GM21367 (cell line): ENCODE measurements at regions not wholly inside any gene's neighbourhood (a gene's known extent, or its start where the extent isn't known, plus 50 kb on each side); places are given as distances from the start of the nearest gene placed in this dataset.
"Not testable (repeated sequence)": the region's sequence is repeated elsewhere in the genome, so short reads cannot be mapped to it uniquely, and the experiment has no call there.

Experiments used
- ATAC-seq: cut with Tn5 transposase; IDR thresholded peaks from one replicate; pipeline ENCODE4 v1.9.1; 2021; ENCODE audit not compliant: unreplicated experiment

DNA sequence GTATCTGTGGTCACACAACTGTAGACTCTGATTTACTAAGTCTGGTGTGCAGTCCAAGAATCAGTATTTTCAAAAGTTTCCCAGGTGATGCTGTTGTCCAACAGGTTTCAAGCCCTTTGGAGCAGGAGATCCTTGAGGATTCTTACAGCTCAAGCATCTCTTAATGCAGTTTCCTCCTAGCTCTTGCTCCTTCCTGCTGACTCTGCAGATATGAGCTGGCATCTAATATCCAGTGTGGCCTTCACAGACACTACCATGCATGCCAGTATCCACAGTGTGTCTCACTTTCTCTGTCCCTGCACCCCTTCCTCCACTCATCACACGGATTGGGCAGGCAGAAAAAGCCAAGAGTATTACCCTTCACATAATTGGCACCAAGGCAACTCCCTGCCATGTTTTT, 182.2 kb upstream of the TNC start:
- no peak for ATAC-seq

DNA sequence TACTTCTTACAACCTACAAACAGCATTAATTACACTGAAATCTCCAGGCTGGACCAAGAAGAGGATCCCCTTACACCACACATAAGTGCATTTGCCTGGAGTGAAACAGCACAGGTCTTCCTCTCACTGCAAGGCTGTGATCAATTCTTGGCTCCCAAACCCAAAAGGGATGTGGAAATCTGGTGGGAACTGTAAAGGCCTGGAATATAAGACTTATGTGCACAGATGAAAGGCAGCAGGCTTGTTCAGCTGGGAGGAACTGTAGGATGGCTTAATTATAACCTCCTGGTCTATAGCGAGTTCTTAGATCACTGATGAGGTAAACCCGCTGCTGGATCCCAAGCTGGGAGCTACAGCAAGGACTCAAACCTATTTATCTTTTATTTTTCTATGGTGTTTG, 182.9 kb upstream of the TNC start:
- no peak for ATAC-seq

DNA sequence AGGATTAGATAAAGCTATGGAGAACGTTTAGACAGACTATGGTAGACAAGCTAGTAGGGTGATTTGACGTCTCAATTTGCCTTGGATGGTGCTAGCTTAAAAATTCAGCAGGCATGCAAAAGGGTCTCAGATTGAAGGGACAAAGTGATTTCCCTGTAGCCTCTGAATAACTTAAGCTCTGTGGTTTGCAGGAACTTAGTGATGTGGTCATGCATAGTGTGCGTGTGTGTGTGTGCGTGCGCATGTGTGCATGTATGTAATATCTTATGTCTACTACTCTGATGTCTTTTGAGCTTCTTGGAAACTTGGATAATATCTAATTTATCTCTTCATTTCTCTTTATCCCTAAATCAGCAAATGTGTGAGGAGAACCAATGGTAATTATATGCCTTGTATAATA, 183.6 kb upstream of the TNC start:
- no peak for ATAC-seq

DNA sequence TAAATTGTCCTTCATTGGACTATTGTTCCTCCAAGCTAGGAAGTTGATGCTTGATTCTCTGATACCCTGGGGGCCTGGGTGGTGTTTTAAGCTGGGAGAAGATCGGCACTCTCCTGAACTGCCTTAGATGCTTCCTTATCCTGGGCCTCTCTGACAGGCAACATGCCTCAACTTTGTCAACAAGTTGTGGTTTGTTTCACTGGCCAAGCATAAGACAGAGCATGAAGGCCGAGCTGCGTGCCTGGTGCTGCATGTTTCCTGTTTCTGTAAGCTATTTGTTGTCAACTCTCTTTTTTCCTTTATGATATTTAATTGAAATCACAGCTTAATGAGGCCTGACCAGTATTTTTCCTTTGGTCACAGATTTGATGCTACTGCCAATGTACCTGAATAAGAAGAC, 187.6 kb upstream of the TNC start:
- ATAC-seq = no peak

DNA sequence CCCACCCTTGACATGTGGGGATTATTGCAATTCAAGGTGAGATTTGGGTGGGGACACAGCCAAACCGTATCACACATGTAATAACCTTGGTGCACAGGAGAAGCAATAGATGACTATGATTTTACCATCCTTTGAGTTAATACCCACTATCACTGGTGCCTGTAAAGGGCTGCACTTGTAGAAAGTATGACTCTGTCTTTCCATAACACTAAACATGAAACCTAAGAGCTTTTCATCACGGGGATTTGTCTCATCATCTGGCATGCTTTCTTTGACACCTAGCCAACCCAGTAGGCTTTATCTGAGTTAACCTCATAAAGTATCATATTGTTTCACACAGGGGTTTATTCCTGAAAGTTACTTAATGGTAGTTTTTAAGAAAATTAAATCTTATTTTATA, 188.9 kb upstream of the TNC start:
- ATAC-seq = no peak

DNA sequence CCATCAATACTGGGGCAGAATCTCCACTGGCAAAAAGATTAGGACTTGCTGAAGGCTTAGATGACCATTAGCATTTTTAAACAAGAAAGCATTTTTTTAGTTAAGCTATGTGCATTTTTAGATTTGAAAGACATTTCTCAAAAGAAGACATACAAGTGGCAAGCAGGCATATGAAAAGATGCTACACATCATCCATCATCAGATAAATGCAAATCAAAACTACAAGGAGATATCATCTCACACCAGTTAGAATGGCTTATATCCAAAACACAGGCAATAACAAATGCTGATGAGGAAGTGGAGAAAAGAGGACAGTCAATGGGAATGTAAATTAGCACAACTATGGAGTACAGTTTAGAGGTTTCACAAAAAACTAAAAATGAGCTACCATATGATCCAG, 195.6 kb upstream of the TNC start:
- no peak for ATAC-seq

DNA sequence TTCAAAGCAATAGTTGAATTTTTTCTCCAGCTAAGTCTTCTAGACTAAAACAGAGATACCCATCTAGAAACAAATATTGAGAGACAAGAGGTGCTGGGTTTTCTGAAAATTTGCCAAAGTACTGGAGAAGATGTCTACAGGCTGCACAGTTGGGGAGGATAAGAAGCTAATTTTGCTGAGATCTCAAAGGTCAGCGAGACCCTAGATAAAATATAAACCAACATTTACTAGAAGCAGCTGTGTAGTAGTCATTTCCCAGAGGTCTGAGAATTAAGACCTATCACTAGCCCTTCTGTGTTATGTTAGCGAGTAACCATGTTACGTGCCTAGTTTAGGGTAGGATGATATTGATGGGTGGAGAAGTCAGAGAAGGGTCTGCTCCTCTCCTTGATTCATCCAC, 208.5 kb upstream of the TNC start:
- no peak for ATAC-seq

DNA sequence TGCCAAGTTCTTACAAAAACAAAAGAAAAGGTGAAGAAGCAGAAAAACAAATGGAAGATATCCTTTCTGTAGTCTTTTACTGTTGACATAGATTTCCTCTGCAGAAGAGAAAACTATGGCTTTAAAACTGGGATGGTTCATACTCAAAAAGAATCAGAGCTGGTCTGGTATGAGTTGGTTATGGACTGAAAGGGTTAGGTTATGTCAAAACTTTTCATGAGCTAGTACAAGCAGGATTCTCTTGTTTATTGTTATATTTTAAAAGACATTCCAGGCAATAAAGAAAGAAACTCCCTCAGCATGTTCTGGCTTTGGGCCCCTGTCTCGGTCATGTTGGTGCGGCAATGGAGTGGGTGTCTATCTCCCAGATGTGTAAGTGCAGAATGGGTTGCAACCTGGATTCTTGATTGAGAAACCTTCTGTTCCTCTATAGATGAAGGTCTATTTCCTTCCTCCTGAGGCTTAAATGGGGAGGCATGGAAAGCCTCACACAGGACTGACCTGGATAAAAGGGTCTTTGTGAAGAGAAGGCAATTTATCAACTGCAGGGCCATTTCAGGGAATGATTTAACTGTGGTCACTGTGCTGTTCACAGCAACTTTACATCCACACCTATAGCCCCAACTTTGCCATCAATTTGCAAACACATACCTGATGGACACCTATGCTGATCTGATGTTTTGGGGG, 209.6 kb upstream of the TNC start:
- ATAC-seq = no peak

DNA sequence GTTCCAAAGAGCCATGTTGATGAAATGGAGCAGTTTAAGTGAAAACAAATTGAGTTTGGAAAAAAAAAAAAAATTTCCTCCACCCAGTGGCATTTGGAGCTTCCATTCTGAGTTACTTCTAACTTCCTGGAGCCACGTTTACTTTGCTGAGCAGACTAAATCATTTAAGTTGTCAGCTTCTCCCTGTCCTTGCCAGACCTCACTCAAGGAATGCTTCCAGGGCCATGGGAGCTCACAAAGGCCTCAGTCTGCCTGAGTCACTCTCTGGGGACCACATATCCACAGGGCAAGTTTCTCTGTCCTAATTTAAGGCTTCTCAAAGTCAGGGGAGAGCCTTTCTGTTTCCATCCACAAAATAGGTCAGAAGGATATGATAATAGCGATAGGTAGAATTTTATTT, 210.3 kb upstream of the TNC start:
- no peak for ATAC-seq

DNA sequence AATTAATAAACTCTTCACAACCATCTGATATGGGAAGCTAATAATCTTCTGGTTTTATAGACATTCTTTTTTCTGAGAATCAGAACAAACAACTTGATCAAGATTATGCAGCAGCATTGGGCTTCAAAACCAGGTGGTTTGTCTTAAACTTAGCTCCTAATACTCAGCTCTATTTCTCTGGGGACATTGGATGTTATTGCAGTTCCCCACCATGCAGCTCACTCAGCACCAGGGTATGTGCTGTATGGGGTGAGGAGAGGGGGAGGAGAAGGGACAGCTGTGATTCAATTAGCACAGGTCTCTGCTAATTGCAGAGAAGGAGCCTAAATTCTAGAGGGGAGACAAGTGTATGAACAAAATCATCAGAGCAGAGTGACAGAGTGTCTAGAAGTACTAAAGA, 210.7 kb upstream of the TNC start:
- no peak for ATAC-seq

DNA sequence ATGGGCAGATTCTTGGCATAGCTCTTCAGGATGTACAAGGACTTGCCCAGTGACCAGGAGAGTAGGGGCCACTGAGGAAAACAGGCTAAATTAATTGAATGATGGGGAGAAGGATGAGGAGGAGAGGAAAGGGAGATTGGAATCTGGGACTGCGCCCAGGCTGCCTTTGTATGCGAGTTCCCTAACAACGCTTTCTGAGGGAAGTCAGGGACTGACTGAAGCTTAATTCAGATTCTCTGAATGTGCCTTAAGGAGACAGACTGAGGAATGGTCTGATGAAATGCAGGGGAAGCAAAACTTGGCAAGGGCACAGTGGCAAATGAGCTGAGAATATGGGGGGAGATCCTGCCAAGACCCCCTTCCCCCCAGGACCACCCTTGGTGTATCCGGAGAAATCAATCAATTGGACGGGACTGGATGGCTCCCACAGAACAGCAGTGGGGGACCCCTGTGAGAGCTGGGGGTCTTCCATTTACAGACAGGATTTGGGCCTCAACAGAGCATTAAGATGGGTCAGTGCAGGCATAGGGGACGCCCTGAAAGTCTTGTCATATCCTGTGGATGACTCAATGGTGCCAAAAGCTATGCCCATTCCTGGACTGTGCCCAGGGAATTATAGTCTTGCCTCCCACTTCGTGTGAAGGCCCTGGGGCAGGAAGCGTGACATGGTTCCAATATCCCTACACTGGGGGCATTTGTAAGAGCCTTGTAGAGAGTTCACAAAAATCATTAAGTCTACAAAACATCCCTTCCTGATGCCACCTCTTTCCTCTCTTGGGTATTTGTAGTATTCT, 215.5 kb upstream of the TNC start:
- ATAC-seq = no peak

DNA sequence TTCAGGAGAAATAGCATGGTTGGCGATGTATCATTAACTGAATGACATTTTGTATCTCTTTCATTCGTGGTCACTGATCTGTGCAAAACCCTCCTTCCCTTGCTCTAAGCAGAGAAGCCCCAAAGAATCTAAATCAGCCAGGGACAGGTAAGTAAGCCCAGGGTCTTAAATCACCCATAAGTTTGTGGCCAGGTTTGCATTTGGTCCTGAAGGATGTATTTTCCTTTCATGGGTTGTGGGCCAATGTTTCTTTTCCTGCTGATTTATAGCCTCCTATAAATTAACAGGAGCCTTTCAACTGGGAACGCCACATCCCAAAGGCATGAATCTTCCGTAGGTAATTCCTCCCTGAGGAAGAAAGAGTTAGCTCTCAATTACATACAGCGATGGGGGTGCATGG, 217.5 kb upstream of the TNC start:
- no peak for ATAC-seq

DNA sequence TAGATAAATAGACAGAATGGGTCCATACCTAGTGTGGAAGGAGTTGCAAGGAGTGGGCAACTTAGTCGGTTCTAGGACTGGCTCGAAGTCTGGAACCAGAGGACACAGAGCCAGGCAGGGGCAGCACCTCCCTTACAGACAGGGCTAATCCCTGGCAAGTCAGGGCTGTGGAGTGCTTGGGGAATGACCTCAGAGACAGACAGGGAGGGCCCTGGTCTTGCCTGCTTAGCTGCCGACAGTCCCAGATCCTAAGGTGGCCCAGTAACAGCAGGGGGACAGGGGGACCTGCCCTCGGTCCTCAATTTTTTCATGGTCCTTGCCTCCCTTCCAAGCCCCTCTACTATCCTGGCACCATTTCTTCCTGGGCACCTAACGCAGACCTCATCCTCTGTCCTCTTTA, 222.4 kb upstream of the TNC start:
- ATAC-seq = no peak

DNA sequence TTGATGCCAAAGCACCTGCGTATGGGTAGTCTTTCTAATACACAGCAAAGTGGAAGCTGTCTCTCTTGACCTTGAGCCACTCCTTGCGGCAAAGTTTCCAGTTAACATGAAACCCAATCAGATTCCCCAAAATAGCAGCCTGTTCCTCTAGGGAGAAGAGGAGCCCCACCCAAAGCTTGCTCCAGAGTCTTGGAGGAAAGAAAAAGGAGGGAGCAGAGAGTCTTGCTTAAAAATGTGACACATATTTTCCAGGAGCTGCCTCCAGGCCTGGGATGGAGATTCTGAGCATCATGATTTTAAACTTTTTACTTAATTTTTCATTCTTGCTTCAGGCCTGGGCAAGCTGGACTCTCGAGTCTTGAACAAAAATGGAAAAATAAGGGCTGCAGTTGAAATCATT, 223.5 kb upstream of the TNC start:
- ATAC-seq = no peak

DNA sequence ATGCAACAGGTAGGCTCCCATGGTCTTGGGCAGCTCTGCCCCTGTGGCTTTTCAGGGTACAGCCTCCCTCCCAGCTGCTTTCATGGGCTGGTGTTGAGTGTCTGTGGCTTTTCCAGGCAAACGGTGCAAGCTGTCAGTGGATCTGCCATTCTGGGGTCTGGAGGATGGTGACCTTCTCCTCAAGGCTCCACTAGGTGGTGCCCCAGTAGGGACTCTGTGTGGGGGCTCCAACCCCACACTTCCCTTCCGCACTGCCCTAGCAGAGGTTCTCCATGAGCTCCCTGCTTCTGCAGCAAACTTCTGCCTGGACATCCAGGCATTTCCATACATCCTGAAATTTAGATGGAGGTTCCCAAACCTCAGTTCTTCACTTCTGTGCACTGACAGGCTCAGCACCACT, 229.8 kb upstream of the TNC start:
- ATAC-seq = not testable (repeated sequence)

DNA sequence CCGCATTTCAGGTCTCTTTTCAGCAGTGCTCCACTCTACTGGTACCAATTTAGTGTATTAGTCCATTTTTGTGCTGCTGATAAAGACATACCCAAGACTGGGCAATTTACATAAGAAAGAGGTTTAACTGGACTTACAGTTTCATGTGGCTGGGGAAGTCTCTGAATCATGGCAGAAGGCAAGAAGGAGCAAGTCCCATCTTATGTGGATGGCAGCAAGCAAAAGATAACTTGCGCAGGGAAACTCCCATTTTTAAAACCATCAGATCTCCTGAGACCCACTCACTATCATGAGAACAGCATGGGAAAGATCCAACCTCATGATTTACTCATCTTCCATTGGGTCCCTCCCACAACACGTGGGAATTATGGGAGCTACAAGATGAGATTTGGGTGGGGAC, 231.0 kb upstream of the TNC start:
- not testable (repeated sequence) for ATAC-seq

DNA sequence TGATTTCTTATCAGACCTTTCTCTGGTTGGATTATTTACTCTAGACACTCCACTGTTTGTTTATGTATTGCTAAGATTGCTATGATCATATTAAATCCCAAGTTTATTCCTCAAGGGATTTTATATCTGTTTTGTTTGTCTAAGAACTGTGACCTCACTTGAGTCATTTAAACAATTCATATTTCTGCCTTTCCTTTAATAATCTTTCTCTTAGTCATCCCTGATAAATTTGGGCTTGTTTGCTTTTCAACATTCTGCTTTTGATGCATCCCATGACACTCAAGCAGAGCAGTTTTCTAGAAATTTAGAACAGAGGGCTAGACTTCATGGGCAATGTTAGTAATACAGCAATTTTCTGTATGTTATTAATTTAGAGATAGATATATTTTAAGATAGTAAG, 231.6 kb upstream of the TNC start:
- no peak for ATAC-seq

DNA sequence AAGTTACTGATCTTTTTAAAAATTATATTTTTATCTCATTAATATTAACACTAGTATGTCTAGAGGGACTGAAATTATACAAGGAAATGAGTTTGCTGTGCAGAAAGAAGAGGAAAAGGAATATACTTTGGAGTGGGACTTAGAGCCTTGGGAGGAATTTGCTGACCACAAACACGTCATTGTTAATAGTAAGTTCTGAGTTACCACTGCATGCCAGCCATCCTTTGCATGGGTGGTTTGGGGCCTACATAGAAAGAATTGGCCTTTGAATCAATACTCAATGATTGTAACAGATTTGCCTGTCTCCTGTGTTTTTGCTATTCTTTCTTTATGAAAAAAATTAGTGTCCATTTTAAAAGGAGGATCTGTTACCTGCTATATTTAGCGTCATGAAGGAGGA, 232.6 kb upstream of the TNC start:
- ATAC-seq = no peak

DNA sequence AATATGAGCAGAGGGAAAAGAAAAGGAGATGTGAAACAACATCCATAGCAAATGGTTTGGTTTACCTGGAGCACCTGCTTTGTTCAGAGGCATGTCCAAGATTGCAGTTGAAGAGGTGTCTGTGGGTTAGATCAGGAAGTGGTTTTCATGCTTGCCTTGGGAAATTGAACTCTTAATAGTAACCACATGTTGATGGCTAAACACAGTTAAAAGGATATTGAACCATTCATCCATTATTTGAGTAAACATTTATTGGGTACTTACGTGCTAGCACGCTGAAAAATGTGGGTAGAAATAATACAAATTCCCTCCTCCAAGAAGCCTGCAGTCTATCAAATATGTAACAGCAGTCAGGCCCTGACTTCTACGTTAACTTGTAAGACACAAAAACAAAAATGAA, 235.7 kb upstream of the TNC start:
- no peak for ATAC-seq

DNA sequence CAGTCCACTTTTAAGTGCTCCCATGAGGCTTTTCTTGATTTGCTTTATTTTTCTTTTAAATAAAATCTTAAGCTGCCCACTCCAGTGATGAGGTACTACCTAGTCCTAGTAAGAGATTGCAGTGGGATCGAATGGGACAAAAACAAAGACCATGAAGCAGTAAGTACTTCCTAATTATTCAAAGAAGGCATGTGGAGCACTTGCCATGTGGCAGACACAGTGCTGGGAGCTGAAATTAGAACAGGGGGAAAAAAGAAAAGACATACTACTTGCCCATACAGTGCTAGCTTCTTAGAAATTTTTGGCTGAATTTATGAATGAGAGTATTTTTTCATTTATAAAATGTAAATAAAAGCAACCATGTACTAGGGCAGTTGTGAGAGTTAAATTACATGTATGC, 239.9 kb upstream of the TNC start:
- no peak for ATAC-seq

DNA sequence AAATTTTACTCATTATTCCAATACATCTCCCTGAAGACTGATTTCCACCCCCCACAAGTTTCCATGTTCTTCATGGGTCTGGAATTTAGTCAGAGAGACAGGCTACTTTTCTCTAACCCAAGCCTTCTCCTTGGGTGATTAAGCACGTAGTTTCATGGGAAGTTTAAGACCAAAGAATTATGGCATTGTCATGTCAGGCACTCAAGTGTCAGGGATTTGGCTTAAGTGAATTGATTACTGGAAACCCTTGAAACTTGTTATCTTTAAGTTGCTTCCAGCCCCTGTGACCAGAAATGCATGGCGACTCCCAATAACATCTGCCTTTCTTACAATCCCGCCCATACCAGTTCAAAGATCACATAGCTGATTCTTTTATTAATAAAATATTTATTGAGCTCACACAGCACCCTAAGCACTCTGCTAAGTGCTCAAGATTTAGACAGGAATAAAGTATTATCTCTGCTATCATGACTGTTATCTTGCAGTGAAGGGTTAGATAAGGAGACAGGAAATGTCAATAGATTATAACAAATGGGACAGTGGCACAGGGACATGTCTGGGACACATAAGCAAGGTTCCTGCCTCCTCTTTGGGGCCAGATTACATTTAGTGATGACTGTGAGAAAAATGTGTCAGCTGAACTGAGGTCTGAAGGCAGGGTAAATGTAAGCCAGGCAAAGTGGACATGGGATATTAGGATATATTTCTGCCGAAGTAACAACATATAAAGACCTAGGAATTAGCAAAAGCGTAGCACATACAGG, 241.2 kb upstream of the TNC start:
- ATAC-seq = no peak

DNA sequence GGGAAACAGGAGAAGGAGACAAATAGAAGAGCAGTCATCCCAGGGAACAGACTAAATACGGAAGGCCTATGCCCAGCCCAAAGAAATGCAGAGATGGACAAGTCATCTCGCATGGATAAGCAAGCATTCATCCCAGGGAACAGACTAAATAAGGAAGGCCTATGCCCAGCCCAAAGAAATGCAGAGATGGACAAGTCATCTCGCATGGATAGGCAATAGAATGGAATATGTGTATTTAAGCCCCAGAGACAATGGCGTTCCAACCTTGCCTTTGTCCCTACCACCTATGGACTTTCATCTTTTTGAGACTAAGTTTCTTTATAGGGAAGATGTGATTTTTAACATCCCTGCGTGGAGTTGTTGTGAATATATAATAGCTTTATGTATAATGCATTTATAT, 242.2 kb upstream of the TNC start:
- ATAC-seq = no peak
